ENCODE measurements at regions not wholly inside any gene's neighbourhood (a gene's known extent, or its start where the extent isn't known, plus 50 kb on each side); places are given as distances from the start of the nearest gene placed in this dataset.

DNA sequence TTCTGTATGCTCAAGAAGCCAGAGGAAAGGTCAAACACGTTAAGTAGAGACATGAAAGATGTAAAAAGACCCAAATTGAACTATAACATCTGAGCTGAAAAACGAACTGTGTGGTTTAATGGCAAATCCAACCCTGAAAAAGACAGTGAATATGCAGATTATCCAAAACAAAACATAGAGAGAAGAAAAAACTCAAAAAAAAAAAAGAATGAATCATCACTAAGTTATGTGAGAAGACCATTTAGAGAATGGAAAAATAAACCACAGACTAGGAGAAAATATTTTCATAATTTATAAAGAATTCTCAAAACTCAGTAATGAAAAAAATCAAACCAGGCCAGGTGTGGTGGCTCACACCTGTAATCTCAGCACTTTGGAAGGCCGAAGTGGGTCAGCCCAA, 253.3 kb downstream of the PLPP3 start:
- no peak for DNase-seq
- H3K27me3 Mint-ChIP-seq (ENCODE audit: low read depth), result no peaks in the 10 kb centered on the region
- no peak overlapping the region for H3K4me3 Mint-ChIP-seq
- peaks cover 11% of the 10 kb centered on the region for H3K4me1 Mint-ChIP-seq (ENCODE audit: low read depth)
- H3K27ac Mint-ChIP-seq, result no peak overlapping the region
- H3K9me3 Mint-ChIP-seq, result peaks cover 2% of the 10 kb centered on the region in 2 donors
- no peak for ATAC-seq (replicated peaks in 1 of 2)
- no peaks in the 10 kb centered on the region for H3K36me3 Mint-ChIP-seq (ENCODE audit: insufficient read depth in 2 of 2)

DNA sequence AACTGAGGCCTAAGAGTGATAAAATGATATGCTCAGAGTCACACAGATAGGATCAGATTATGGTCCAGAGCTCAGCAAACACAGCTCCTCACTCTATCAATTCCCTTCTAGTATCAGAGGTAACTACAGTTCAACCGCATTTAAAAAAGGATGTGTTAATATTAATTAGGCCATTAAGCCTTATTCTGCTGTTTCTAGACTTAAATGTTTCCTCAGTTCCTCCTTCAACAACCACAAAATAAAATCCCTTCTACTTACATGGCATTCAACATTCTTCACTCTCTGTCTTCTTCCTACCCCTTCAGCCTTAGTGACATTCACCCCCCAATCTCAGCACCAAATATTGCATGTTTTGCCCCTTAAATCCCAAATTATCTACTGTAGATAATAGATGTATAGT, 254.9 kb downstream of the PLPP3 start:
- H3K4me3 Mint-ChIP-seq, result no peak overlapping the region
- no peaks in the 10 kb centered on the region for H3K36me3 Mint-ChIP-seq (ENCODE audit: insufficient read depth in 2 of 2)
- H3K4me1 Mint-ChIP-seq (ENCODE audit: low read depth), result peaks cover 5% of the 10 kb centered on the region
- DNase-seq (no peak), ATAC-seq (replicated peaks in 1 of 2) (no peak)
- peaks cover 2% of the 10 kb centered on the region in 2 donors for H3K9me3 Mint-ChIP-seq
- H3K27ac Mint-ChIP-seq, result no peak overlapping the region
- no peaks in the 10 kb centered on the region for H3K27me3 Mint-ChIP-seq (ENCODE audit: low read depth)

DNA sequence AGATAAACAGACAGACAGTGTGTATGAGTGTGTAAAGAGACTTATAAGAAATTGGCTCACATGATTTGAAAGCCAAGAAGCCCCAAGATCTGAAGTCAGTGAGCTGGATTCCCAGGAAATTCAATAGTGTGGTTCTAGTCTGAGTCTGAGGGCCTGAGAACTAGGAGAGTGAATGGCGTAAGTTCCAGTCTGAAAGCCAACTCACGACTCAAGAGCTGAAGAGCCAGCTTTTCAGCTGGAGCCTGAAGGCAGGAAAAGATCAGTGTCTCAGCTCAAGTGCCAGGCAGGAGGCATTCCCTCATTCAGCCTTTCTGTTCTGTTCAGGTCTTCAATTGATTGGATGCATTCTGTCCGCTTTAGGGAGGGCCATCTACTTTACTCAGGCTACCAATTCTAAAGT, 257.2 kb downstream of the PLPP3 start:
- H3K27ac Mint-ChIP-seq, result no peak overlapping the region
- DNase-seq (no peak), ATAC-seq (replicated peaks in 1 of 2) (no peak)
- no peak overlapping the region for H3K4me3 Mint-ChIP-seq
- H3K36me3 Mint-ChIP-seq (ENCODE audit: insufficient read depth in 2 of 2), result no peaks in the 10 kb centered on the region
- H3K4me1 Mint-ChIP-seq (ENCODE audit: low read depth), result no peaks in the 10 kb centered on the region
- H3K9me3 Mint-ChIP-seq, result no peaks in the 10 kb centered on the region
- H3K27me3 Mint-ChIP-seq (ENCODE audit: low read depth), result no peaks in the 10 kb centered on the region

DNA sequence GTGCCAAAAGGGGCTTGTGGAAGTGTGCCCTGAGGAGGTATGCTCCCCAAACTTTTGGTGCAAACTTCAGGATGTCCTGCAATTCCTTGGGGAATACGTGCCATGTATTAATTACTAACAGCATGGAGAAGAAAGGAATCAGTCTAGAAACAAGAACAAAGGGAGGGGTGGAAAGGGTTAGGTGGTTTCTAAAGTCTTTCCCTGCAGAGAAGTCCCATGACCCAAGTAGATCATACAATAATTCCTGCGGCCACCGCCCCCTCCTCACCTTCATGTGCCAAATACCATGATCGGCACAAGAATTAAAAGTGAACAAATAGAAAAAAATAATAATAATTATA, 258.2 kb downstream of the PLPP3 start:
- Mint-ChIP-seq H3K36me3 (ENCODE audit: insufficient read depth in 2 of 2) (no peaks in the 10 kb centered on the region), H3K4me3 (no peak overlapping the region), H3K9me3 (peaks cover 0 to 2% of the 10 kb centered on the region in 2 donors), H3K4me1 (ENCODE audit: low read depth) (no peaks in the 10 kb centered on the region), H3K27me3 (ENCODE audit: low read depth) (no peaks in the 10 kb centered on the region), H3K27ac (no peak overlapping the region)
- no peak for DNase-seq
- ATAC-seq (replicated peaks in 1 of 2), result no peak

DNA sequence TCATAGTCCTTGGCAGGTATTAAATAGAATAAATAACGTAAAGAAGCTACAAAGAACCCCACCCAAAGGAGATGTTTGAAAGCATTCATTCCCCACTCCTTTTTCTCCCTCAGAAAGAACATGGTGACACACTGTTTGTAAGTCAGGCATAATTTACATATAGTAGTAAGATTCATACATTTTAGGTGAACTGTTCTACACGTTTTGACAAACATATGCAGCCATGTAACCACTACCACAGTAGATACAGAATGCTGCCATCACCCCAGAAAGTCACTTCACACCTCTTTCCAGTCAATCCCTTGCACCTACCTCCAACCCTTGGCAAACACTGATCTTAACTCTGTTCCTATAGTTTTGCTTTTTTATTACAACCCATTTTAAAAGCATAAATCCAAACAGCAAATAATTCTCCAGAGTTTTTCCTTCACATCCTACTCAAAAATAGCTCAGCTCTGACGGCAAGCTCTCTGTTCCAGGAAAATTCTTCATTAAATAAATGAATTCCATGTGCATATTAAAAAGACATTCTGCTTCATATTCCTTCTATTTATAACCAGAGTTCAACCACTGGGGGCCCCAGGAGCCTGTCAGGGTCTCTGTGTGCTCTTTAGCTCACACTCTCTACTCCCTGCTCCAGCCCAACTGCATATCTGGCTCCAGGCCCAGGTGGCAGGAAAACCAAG, 258.8 kb downstream of the PLPP3 start:
- Mint-ChIP-seq H3K4me1 (ENCODE audit: low read depth) (no peaks in the 10 kb centered on the region), H3K9me3 (peaks cover 0 to 2% of the 10 kb centered on the region in 2 donors), H3K27me3 (ENCODE audit: low read depth) (no peaks in the 10 kb centered on the region), H3K36me3 (ENCODE audit: insufficient read depth in 2 of 2) (no peaks in the 10 kb centered on the region), H3K4me3 (no peak overlapping the region), H3K27ac (no peak overlapping the region)
- DNase-seq (no peak), ATAC-seq (replicated peaks in 1 of 2) (no peak)

DNA sequence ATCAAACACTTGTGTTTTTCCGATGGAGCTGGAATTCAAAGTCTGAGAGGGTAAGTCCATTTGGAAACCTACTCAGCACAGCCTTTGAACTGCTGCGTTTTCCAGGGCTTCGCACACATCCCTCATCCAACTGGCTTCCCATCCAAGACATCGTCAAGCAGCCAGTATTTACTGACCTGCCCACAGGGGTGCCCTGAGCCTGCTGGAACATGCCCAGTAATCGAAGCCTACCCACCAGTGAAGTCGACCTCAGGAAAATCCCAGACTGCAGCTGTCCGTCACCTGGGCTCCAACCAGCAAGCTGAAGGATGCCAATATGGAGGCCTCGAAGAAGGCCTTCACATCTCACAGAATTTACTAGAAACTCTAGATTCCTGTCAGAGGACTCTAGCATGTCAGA, 261.6 kb downstream of the PLPP3 start:
- no peak for ATAC-seq (replicated peaks in 1 of 2)
- Mint-ChIP-seq H3K27me3 (ENCODE audit: low read depth) (no peaks in the 10 kb centered on the region), H3K36me3 (ENCODE audit: insufficient read depth in 2 of 2) (no peaks in the 10 kb centered on the region), H3K9me3 (peaks cover 3 to 7% of the 10 kb centered on the region in 2 donors), H3K4me1 (ENCODE audit: low read depth) (no peaks in the 10 kb centered on the region), H3K4me3 (no peak overlapping the region), H3K27ac (no peak overlapping the region)
- DNase-seq, result no peak

DNA sequence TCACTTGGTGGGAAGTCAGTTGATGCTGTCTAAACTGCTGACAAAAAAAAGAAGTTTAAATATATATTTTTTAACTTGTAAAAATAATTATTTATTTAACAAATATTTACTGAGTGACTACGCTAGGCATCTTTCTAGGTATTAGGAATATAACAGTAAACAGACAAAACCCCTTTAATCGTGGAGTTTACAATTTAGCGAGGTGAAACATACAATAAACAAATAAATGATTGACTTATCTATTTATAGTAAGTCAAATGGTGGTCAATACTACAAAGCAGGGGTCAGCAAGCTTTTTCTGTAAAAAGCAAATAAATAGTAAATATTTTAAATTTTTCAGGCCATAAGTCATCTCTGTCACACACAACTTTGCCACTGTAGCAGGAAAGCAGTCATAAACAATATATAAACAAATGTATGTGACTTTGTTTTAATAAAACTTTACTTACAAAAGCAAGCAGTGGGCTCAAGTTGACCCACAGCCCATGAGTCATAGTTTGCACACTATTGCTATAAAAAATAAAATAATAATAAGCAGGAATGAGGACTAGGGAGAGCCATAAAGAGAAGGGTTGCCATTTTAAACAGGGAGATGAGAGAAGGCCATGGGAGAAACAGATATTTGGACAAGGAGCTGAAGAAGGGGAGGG, 263.9 kb downstream of the PLPP3 start:
- Mint-ChIP-seq H3K9me3 (peaks cover 12 to 19% of the 10 kb centered on the region in 2 donors), H3K4me1 (ENCODE audit: low read depth) (no peaks in the 10 kb centered on the region), H3K36me3 (ENCODE audit: insufficient read depth in 2 of 2) (no peaks in the 10 kb centered on the region), H3K4me3 (no peak overlapping the region), H3K27ac (no peak overlapping the region), H3K27me3 (ENCODE audit: low read depth) (peaks cover 7% of the 10 kb centered on the region)
- DNase-seq (no peak), ATAC-seq (replicated peaks in 1 of 2) (no peak)

DNA sequence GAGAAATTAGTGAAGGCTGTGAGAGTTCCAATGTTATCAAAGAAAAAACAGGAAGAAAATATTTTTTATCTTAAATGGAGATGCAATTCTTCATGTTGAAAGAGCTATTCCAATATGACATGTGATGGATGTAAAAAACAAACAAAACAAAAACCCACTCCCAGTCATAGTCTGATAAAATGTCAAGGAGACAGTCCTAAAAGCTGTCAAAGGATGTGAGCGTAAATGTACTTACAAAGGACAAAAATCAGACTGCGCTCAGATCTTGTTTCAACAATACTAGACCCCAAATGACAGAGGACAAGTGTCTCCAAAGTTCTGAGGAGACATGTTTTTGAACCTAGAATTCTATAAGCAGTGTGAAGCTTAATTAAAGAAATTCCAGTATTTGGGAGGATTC, 265.8 kb downstream of the PLPP3 start:
- Mint-ChIP-seq H3K36me3 (ENCODE audit: insufficient read depth in 2 of 2) (no peaks in the 10 kb centered on the region), H3K27me3 (ENCODE audit: low read depth) (peaks cover 7% of the 10 kb centered on the region), H3K9me3 (peaks cover 12 to 19% of the 10 kb centered on the region in 2 donors), H3K4me1 (ENCODE audit: low read depth) (no peaks in the 10 kb centered on the region), H3K27ac (no peak overlapping the region), H3K4me3 (no peak overlapping the region)
- DNase-seq, result no peak
- ATAC-seq (replicated peaks in 1 of 2), result no peak

DNA sequence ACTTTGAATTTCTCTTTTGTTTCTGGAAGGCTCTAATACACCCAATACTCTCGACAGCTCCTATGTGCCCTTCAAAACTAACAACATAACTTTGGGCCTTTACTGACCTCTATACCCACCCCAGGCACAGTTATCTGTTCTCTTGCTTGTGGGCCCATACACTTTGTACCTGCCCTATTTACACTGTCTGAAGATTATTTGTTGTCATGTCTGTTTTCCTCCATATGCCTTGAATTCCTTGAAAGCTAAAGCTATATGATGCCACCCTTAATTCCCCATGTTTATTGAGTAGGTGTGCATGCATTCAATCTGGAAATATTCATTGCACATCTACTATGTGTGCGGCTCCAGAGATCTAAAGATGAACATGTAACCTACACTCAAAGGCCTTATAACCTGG, 267.6 kb downstream of the PLPP3 start:
- H3K27me3 Mint-ChIP-seq (ENCODE audit: low read depth), result peaks cover 7% of the 10 kb centered on the region
- no peaks in the 10 kb centered on the region for H3K36me3 Mint-ChIP-seq (ENCODE audit: insufficient read depth in 2 of 2)
- no peaks in the 10 kb centered on the region for H3K4me1 Mint-ChIP-seq (ENCODE audit: low read depth)
- no peak for ATAC-seq (replicated peaks in 1 of 2)
- peaks cover 12 to 22% of the 10 kb centered on the region in 2 donors for H3K9me3 Mint-ChIP-seq
- H3K27ac Mint-ChIP-seq, result no peak overlapping the region
- DNase-seq, result no peak
- H3K4me3 Mint-ChIP-seq, result no peak overlapping the region

DNA sequence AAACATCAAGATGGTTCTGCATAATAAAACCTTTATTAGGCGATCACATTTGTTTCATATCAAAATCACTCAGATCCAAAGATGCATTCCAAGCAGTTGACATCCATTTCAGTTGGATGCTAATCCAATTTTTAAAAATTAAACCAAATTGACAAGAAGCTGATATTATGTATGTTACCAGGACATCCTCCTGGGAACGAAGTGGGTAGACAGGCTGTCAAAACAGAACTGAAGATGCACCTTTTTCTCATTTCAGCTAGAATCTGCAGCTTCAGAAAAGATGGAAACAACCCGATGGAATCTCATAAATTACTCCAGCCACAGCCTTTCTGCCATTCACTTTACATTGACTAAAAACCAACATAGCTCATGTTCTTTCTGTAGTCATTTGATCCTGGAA, 268.4 kb downstream of the PLPP3 start:
- no peak for ATAC-seq (replicated peaks in 1 of 2)
- H3K4me1 Mint-ChIP-seq (ENCODE audit: low read depth), result no peaks in the 10 kb centered on the region
- no peaks in the 10 kb centered on the region for H3K36me3 Mint-ChIP-seq (ENCODE audit: insufficient read depth in 2 of 2)
- no peak overlapping the region for H3K4me3 Mint-ChIP-seq
- no peak overlapping the region for H3K27ac Mint-ChIP-seq
- no peak for DNase-seq
- peaks cover 12 to 19% of the 10 kb centered on the region in 2 donors for H3K9me3 Mint-ChIP-seq
- H3K27me3 Mint-ChIP-seq (ENCODE audit: low read depth), result peaks cover 7% of the 10 kb centered on the region

DNA sequence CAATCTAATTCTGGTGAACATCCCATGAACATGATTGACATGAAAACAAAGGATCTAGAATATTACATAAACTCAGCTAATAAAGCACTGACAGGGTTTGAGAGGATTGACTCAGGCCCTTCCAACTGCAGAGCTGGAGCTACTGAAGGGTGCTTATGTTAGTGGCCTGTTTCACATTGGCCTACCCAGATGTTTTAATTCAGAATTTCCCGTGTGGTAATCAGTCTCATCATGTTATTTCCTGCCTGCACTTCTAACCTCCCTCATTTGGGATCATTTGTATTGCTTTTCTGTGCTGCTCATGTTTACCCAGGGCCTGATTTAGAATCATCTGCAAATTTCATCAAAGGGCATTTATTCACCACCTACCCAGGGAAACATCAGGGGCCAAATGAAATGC, 270.3 kb downstream of the PLPP3 start:
- no peak for ATAC-seq (replicated peaks in 1 of 2)
- no peak overlapping the region for H3K4me3 Mint-ChIP-seq

DNA sequence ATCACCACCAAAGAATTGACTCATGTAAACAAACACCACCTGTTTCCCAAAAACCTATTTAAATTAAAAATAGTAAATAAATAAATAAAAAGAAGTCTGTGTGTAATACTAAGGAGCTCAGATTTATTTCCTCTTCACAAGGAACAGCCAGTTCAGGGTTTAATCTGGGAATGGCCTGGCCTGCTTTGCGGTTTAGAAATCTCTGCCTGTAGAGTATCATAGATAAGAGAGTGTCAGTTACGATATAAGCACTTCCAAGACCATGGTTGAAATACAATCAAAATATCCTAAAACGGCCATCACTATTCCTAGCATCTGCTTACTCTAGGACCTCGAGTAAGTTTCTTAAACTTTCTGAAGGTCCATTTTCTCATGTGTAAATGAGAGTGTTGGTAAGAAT, 274.4 kb downstream of the PLPP3 start:
- H3K27ac Mint-ChIP-seq, result no peak overlapping the region
- H3K27me3 Mint-ChIP-seq (ENCODE audit: low read depth), result no peaks in the 10 kb centered on the region
- H3K36me3 Mint-ChIP-seq (ENCODE audit: insufficient read depth in 2 of 2), result no peaks in the 10 kb centered on the region
- no peak overlapping the region for H3K4me3 Mint-ChIP-seq
- no peaks in the 10 kb centered on the region for H3K4me1 Mint-ChIP-seq (ENCODE audit: low read depth)
- peaks cover 0 to 3% of the 10 kb centered on the region in 2 donors for H3K9me3 Mint-ChIP-seq
- DNase-seq (no peak), ATAC-seq (replicated peaks in 1 of 2) (no peak)

More for the DNA sequence above, 270.3 kb downstream of the PLPP3 start:
- no peaks in the 10 kb centered on the region for H3K4me1 Mint-ChIP-seq (ENCODE audit: low read depth)
- peaks cover 7% of the 10 kb centered on the region for H3K27me3 Mint-ChIP-seq (ENCODE audit: low read depth)
- no peak for DNase-seq
- no peaks in the 10 kb centered on the region for H3K36me3 Mint-ChIP-seq (ENCODE audit: insufficient read depth in 2 of 2)
- H3K27ac Mint-ChIP-seq, result no peak overlapping the region
- peaks cover 12 to 19% of the 10 kb centered on the region in 2 donors for H3K9me3 Mint-ChIP-seq

DNA sequence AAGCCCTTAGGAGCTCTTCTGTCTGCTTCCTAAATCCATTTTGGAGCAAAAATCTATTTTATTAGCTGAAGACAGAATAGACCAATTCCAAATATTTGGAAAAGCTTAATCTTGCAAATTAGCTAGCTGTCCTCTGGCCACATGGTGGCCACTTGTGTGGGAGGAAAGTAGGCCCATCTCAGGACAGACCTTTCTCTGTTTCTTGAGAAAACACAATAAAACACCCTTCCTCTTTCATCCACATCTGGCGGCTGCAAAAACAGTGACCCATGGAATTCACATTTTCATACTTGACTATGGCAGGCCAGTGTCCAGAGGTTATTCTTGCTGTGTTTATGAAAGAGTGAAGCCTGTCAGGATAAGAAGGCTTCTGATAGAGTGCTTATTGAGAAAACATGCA, 275.6 kb downstream of the PLPP3 start:
- Mint-ChIP-seq H3K4me1 (ENCODE audit: low read depth) (no peaks in the 10 kb centered on the region), H3K27me3 (ENCODE audit: low read depth) (no peaks in the 10 kb centered on the region), H3K27ac (no peak overlapping the region), H3K4me3 (no peak overlapping the region), H3K36me3 (ENCODE audit: insufficient read depth in 2 of 2) (no peaks in the 10 kb centered on the region), H3K9me3 (peaks cover 0 to 3% of the 10 kb centered on the region in 2 donors)
- no peak for DNase-seq
- ATAC-seq (replicated peaks in 1 of 2), result no peak

DNA sequence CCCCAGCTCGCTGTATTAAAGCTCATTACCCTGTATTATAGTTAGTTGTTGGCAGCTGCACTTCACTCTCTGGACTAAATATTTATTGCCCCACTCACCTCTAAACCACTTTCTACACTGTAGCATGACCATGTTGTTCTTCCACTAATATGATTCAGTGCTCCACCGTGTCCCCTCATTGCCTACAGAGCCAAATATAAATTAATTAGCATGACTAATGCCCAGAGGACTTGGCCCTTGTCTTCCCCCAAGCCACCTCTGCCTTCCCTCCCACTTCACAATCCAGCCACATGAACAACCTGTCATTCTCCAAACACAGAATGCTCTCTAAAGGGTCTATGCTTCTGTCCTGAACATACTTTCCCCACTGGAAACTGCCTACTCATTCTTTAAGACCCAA, 276.5 kb downstream of the PLPP3 start:
- Mint-ChIP-seq H3K4me1 (ENCODE audit: low read depth) (no peaks in the 10 kb centered on the region), H3K4me3 (no peak overlapping the region), H3K36me3 (ENCODE audit: insufficient read depth in 2 of 2) (no peaks in the 10 kb centered on the region), H3K27me3 (ENCODE audit: low read depth) (no peaks in the 10 kb centered on the region), H3K9me3 (peaks cover 0 to 3% of the 10 kb centered on the region in 2 donors), H3K27ac (no peak overlapping the region)
- DNase-seq (no peak), ATAC-seq (replicated peaks in 1 of 2) (no peak)

Measured in activated T-cell treated with anti-CD3 and anti-CD28 coated beads, Interleukin-2, amount 50 U/mL, for 72 hours (primary cell).